C4-2B (cell line): ENCODE measurements at regions not wholly inside any gene's neighbourhood (a gene's known extent, or its start where the extent isn't known, plus 50 kb on each side); places are given as distances from the start of the nearest gene placed in this dataset.

Experiments used
- H3K27ac ChIP-seq: fragments of 450-650 bp; 2 replicates; pipeline ENCODE4 v1.5.1; 2017
- CTCF ChIP-seq: fragments of 450-650 bp; conservative IDR thresholded peaks from 2 replicates; pipeline ENCODE4 v1.5.1; 2017; ENCODE audit warnings: mild to moderate bottlenecking
- ZFX ChIP-seq: fragments of 450-650 bp; IDR thresholded peaks from 2 replicates; pipeline ENCODE4 v1.6.1; 2017

GRCh38 chrX:4851534-4851933 lies 1138.1 kb upstream of the PRKX start:
- no peak for TF ChIP-seq CTCF
- no peak for TF ChIP-seq ZFX
- no peak overlapping the region for H3K27ac ChIP-seq

GRCh38 chrX:4850312-4850711 lies 1136.9 kb upstream of the PRKX start:
- H3K27ac ChIP-seq, result no peak overlapping the region
- TF ChIP-seq CTCF (no peak), ZFX (no peak)

GRCh38 chrX:4844376-4844775 lies 1130.9 kb upstream of the PRKX start:
- no peak for TF ChIP-seq CTCF
- TF ChIP-seq ZFX, result no peak

GRCh38 chrX:4841216-4841745 lies 1127.8 kb upstream of the PRKX start:
- H3K27ac ChIP-seq, result no peak overlapping the region
- TF ChIP-seq ZFX (no peak), CTCF (no peak)

More at GRCh38 chrX:4844376-4844775, 1130.9 kb upstream of the PRKX start:
- no peak overlapping the region for H3K27ac ChIP-seq

GRCh38 chrX:4831574-4831973 lies 1118.1 kb upstream of the PRKX start:
- TF ChIP-seq CTCF, result no peak
- TF ChIP-seq ZFX, result no peak
- H3K27ac ChIP-seq, result no peak overlapping the region

GRCh38 chrX:4830880-4831557 lies 1117.6 kb upstream of the PRKX start:
- TF ChIP-seq CTCF, result no peak
- no peak for TF ChIP-seq ZFX
- no peak overlapping the region for H3K27ac ChIP-seq

GRCh38 chrX:4825550-4825949 lies 1112.1 kb upstream of the PRKX start:
- TF ChIP-seq CTCF (no peak), ZFX (no peak)
- H3K27ac ChIP-seq, result no peak overlapping the region
